Mesendoderm (in vitro differentiated cells): ENCODE measurements at regions not wholly inside any gene's neighbourhood (a gene's known extent, or its start where the extent isn't known, plus 50 kb on each side); places are given as distances from the start of the nearest gene placed in this dataset.
A peak's percentile ranks its signal among the peaks of the same experiment; 100 is the strongest.
"Not testable (repeated sequence)": the region's sequence is repeated elsewhere in the genome, so short reads cannot be mapped to it uniquely, and the experiment has no call there.

Source experiments
- DNase-seq: peaks from one replicate; pipeline ENCODE4 v3.0.0; 2013
- H2AK5ac ChIP-seq: 2 replicates; pipeline ENCODE4 v1.6.1; 2013; ENCODE audit warnings: low read length, inconsistent platforms
- H2BK120ac ChIP-seq: 2 replicates; pipeline ENCODE4 v1.6.1; 2013; ENCODE audit warnings: low read depth, mild to moderate bottlenecking, low read length, moderate library complexity, mixed read lengths
- H2BK15ac ChIP-seq: replicated peaks from 2 replicates; pipeline ENCODE4 v1.6.1; 2013; ENCODE audit warnings: low read depth, mild to moderate bottlenecking, moderate library complexity
- H2BK5ac ChIP-seq: 2 replicates; pipeline ENCODE4 v1.6.1; 2013; ENCODE audit warnings: low read length, inconsistent platforms
- H3K18ac ChIP-seq: 2 replicates; pipeline ENCODE4 v1.6.1; 2013; ENCODE audit warnings: mild to moderate bottlenecking, low read length, mixed read lengths
- H3K23ac ChIP-seq: one replicate; pipeline ENCODE4 v1.6.1; 2013; ENCODE audit warnings: low read length
- H3K27ac ChIP-seq: 2 replicates; pipeline ENCODE4 v1.5.1; 2013; ENCODE audit warnings: low read depth, mild to moderate bottlenecking, inconsistent platforms, low read length, moderate library complexity
- H3K27me3 ChIP-seq: 2 replicates; pipeline ENCODE4 v1.6.1; 2013; ENCODE audit warnings: low read length, control low read depth, mild to moderate bottlenecking, inconsistent platforms; ENCODE audit not compliant: insufficient read depth, poor library complexity
- H3K36me3 ChIP-seq: 2 replicates; pipeline ENCODE4 v1.6.1; 2013; ENCODE audit warnings: low read length, inconsistent platforms; ENCODE audit not compliant: control insufficient read depth, insufficient read depth
- H3K4ac ChIP-seq: one replicate; pipeline ENCODE4 v1.6.1; 2013; ENCODE audit warnings: low read depth, mild to moderate bottlenecking, low read length, moderate library complexity
- H3K4me1 ChIP-seq: 2 replicates; pipeline ENCODE4 v1.6.1; 2013; ENCODE audit warnings: low read depth, low read length, inconsistent platforms; ENCODE audit not compliant: control insufficient read depth
- H3K4me2 ChIP-seq: 2 replicates; pipeline ENCODE4 v1.6.1; 2013; ENCODE audit warnings: low read length
- H3K4me3 ChIP-seq: 2 replicates; pipeline ENCODE4 v1.5.1; 2013; ENCODE audit warnings: mild to moderate bottlenecking, low read length
- H3K56ac ChIP-seq: one replicate; pipeline ENCODE4 v1.6.1; 2013; ENCODE audit warnings: low read length
- H3K79me1 ChIP-seq: 2 replicates; pipeline ENCODE4 v1.6.1; 2013; ENCODE audit warnings: low read length, inconsistent platforms
- H3K79me2 ChIP-seq: 2 replicates; pipeline ENCODE4 v1.6.1; 2013; ENCODE audit warnings: mild to moderate bottlenecking, low read length; ENCODE audit not compliant: control insufficient read depth, insufficient read depth
- H3K9ac ChIP-seq: 2 replicates; pipeline ENCODE4 v1.6.1; 2013; ENCODE audit warnings: low read length, inconsistent platforms
- H4K5ac ChIP-seq: one replicate; pipeline ENCODE4 v1.6.1; 2013; ENCODE audit warnings: low read length
- H4K8ac ChIP-seq: one replicate; pipeline ENCODE4 v1.6.1; 2013; ENCODE audit warnings: low read depth, mild to moderate bottlenecking, control low read depth, low read length, moderate library complexity
- WGBS: extraction: QIAGEN DNeasy Blood & Tissue Kit; methylation state at CpG from one replicate; pipeline ENCODE4 v1.1.7; 2013; ENCODE audit warnings: low lambda C conversion rate, missing lambda C conversion rate; ENCODE audit not compliant: insufficient coverage; ENCODE audit errors: extremely low coverage; 5-methylcytosine and 5-hydroxymethylcytosine counted together

DNA sequence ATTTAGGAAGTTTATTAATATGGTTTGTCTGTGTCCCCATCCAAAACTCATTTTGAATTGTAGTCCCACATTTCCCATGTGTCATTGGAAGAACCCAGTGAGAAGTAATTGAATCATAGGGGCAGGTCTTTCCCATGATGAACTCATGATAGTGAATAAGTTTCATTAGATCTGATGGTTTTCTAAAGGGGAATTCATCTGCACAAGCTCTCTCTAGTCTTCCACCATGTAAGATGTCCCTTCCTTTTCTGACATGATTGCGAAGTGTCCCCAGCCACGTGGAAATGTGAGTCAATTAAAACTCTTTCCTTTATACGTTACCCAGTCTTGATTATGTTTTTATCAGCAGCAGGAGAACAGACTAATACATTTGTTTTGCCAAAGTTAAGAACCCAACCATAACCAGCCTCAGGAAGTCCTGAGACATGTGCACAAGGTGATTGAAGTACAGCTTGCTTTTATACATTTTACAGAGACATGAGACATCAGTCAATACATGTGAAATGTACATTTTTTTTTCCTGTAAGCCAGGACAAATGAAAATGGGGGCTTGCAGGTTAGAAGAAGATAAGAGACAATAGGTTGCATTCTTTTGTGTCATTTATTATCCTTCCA, 1136.7 kb downstream of the TMEM121 start:
- Histone ChIP-seq H3K27me3 (no peaks in the 10 kb centered on the region), H3K56ac (no peak overlapping the region), H3K4me2 (no peak overlapping the region), H2BK5ac (no peak overlapping the region), H3K4me1 (no peaks in the 10 kb centered on the region), H3K79me2 (no peaks in the 10 kb centered on the region), H3K9ac (no peak overlapping the region), H3K18ac (no peak overlapping the region), H3K27ac (no peak overlapping the region), H3K4ac (no peak overlapping the region), H2AK5ac (no peak overlapping the region), H3K79me1 (no peaks in the 10 kb centered on the region), H3K36me3 (no peaks in the 10 kb centered on the region), H3K23ac (no peak overlapping the region), H4K5ac (no peak overlapping the region), H3K4me3 (no peak overlapping the region), H2BK15ac (no peak overlapping the region), H4K8ac (no peak overlapping the region), H2BK120ac (no peak overlapping the region)
- no CpG with 5 or more reads among the region's 3 CpGs for WGBS
- DNase-seq, result no peak

DNA sequence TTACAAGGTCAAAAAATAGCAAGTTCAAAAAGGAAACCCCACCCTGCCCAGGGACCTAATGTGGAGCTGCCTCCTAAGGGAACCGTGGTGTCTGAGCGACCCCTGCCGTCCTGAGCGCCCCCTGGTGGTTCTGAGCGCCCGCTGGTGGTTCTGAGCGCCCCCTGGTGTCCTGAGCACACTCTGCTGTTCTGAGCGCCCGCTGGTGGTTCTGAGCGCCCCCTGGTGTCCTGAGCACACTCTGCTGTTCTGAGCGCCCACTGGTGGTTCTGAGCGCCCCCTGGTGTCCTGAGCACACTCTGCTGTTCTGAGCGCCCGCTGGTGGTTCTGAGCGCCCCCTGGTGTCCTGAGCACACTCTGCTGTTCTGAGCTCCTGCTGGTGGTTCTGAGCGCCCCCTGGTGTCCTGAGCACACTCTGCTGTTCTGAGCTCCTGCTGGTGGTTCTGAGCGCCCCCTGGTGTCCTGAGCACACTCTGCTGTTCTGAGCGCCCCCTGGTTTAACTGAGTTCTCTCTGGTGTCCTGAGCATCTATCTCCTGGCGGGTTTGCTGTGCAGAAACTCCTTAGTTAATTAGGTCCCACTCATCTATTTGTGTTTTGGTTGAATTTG, 1137.5 kb downstream of the TMEM121 start:
- not testable (repeated sequence) for H3K23ac ChIP-seq, H3K79me2 ChIP-seq, H3K4me1 ChIP-seq, H2AK5ac ChIP-seq, H3K9ac ChIP-seq, H3K4me3 ChIP-seq, H3K4ac ChIP-seq, H2BK120ac ChIP-seq, H3K4me2 ChIP-seq, H3K56ac ChIP-seq, H4K5ac ChIP-seq, H3K18ac ChIP-seq, H3K27ac ChIP-seq, H3K79me1 ChIP-seq, H4K8ac ChIP-seq, H2BK15ac ChIP-seq, H3K36me3 ChIP-seq, H2BK5ac ChIP-seq, H3K27me3 ChIP-seq
- peak; percentile 13 for DNase-seq
- WGBS, result no CpG with 5 or more reads among the region's 19 CpGs

DNA sequence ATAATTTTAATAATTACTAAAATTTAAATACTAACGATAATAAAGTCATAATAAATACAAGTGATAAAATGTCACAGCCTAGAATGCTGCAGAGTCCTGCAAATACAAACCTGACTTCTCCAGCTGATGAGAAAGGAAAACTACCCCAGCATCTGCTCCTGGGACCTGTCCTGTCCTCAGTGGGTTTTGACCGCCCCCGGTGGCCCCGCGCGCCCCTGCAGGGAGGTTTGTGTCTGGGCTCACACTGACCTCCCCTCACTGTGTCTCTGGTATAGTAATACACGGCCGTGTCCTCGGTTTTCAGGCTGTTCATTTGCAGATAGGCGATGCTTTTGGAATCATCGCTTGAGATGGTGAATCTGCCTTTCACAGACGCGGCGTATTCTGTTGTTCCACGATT, 1139.4 kb downstream of the TMEM121 start:
- Histone ChIP-seq H2BK15ac (no peak overlapping the region), H4K5ac (no peak overlapping the region), H2BK5ac (no peak overlapping the region), H3K4ac (no peak overlapping the region), H4K8ac (no peak overlapping the region), H3K9ac (no peak overlapping the region), H2AK5ac (no peak overlapping the region), H3K79me1 (no peaks in the 10 kb centered on the region), H3K36me3 (no peaks in the 10 kb centered on the region), H3K23ac (no peak overlapping the region), H3K18ac (no peak overlapping the region), H3K27me3 (no peaks in the 10 kb centered on the region), H3K79me2 (no peaks in the 10 kb centered on the region), H3K27ac (no peak overlapping the region), H2BK120ac (no peak overlapping the region), H3K4me2 (no peak overlapping the region), H3K56ac (no peak overlapping the region), H3K4me1 (no peaks in the 10 kb centered on the region), H3K4me3 (no peak overlapping the region)
- no CpG with 5 or more reads among the region's 15 CpGs for WGBS
- no peak for DNase-seq

DNA sequence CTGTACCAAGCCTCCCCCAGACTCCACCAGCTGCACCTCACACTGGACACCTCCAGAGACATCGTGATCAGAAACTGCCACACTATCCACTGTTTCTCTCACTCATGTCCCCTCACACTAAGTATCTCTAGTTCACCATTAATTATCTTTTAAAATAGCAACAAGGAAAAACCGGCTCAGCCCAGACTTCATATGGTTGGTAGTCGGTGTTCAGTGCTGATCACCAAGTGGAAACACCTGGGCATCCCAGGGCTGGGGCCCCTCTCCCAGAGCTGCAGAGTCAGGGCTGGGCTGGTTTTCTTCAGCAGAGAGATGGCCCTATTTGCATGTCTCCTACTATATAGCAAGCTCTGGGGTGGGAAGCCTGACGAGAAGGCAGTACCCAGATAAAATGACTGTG, 1140.0 kb downstream of the TMEM121 start:
- no peak overlapping the region for H2BK15ac ChIP-seq
- H3K27ac ChIP-seq, result no peak overlapping the region
- DNase-seq, result no peak
- no peak overlapping the region for H2AK5ac ChIP-seq
- H4K8ac ChIP-seq, result no peak overlapping the region
- no peaks in the 10 kb centered on the region for H3K36me3 ChIP-seq
- no peaks in the 10 kb centered on the region for H3K79me2 ChIP-seq
- no CpG with 5 or more reads among the region's 4 CpGs for WGBS
- H3K9ac ChIP-seq, result no peak overlapping the region
- H2BK120ac ChIP-seq, result no peak overlapping the region
- H3K23ac ChIP-seq, result no peak overlapping the region
- no peak overlapping the region for H3K4me3 ChIP-seq
- H3K27me3 ChIP-seq, result no peaks in the 10 kb centered on the region
- no peak overlapping the region for H3K18ac ChIP-seq
- no peak overlapping the region for H2BK5ac ChIP-seq
- H3K4me1 ChIP-seq, result no peaks in the 10 kb centered on the region
- no peaks in the 10 kb centered on the region for H3K79me1 ChIP-seq
- no peak overlapping the region for H3K4ac ChIP-seq
- H3K56ac ChIP-seq, result no peak overlapping the region
- H4K5ac ChIP-seq, result no peak overlapping the region
- H3K4me2 ChIP-seq, result no peak overlapping the region

DNA sequence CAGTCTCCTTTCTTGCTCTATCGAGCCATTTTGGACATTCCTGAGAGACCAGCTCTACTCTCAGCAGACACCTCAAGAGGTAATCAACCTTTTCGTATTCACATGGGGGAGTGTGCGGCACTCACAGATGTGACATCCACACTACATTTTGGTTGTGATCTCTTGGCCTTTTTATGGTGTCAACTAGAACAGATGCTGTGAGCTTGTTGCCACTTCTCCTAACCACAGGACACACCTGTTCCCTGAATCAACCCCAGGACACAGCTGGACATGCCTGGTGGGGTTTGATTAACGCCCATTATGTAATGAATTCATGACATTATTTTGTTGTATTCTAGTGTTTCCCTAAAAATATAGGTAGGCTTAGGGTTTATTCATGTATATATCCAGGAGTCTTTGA, 1143.6 kb downstream of the TMEM121 start:
- H4K8ac ChIP-seq, result no peak overlapping the region
- H3K79me1 ChIP-seq, result no peaks in the 10 kb centered on the region
- no peak for DNase-seq
- no peaks in the 10 kb centered on the region for H3K27me3 ChIP-seq
- H3K4ac ChIP-seq, result no peak overlapping the region
- no peak overlapping the region for H2BK5ac ChIP-seq
- no peak overlapping the region for H2BK120ac ChIP-seq
- no peak overlapping the region for H3K4me2 ChIP-seq
- H2BK15ac ChIP-seq, result no peak overlapping the region
- no peaks in the 10 kb centered on the region for H3K79me2 ChIP-seq
- no peak overlapping the region for H3K9ac ChIP-seq
- H3K27ac ChIP-seq, result no peak overlapping the region
- WGBS, result no CpG with 5 or more reads among the region's 4 CpGs
- H3K18ac ChIP-seq, result no peak overlapping the region
- peak overlapping the region; percentile 9 for H3K4me3 ChIP-seq
- H3K4me1 ChIP-seq, result no peaks in the 10 kb centered on the region
- no peak overlapping the region for H3K23ac ChIP-seq
- H3K56ac ChIP-seq, result no peak overlapping the region
- H3K36me3 ChIP-seq, result no peaks in the 10 kb centered on the region
- H2AK5ac ChIP-seq, result no peak overlapping the region
- no peak overlapping the region for H4K5ac ChIP-seq

DNA sequence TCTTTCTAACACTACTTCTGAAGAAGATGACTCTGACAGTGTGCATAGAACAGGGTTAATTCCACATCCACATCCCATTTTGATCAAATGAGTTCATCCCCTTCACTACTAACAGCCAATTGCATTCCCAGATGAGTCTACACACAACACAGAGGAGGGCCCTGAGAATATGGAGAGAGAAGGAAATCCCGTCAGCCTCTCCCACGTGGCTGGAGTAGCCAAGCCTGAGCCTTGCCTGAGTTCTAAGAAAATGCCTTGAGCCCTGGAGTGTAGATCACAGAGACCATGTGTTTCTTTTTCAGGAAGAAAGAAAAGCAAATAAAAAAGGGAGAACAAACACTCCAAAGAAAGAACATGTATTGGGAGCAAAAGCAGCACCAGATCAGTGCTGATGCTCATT, 1147.7 kb downstream of the TMEM121 start:
- H3K4me2 ChIP-seq, H3K36me3 ChIP-seq, H3K56ac ChIP-seq, H3K79me2 ChIP-seq, H3K4ac ChIP-seq, H4K8ac ChIP-seq, H3K4me3 ChIP-seq, H2BK15ac ChIP-seq, H2AK5ac ChIP-seq, H2BK120ac ChIP-seq, H4K5ac ChIP-seq, H3K27me3 ChIP-seq, H3K27ac ChIP-seq, H3K79me1 ChIP-seq, H3K18ac ChIP-seq, H3K4me1 ChIP-seq, H2BK5ac ChIP-seq, DNase-seq, H3K23ac ChIP-seq, H3K9ac ChIP-seq: not testable (repeated sequence)
- WGBS, result no CpG with 5 or more reads among the region's 2 CpGs
